Mucosa of rectum (tissue), 2 donors: ENCODE measurements at regions not wholly inside any gene's neighbourhood (a gene's known extent, or its start where the extent isn't known, plus 50 kb on each side); places are given as distances from the start of the nearest gene placed in this dataset.

Source experiments
- H3K27ac ChIP-seq, 2 donors: one replicate each; pipeline ENCODE4 v1.7.0; 2013; ENCODE audit warnings: inconsistent platforms in 2 of 2, low read depth in 2 of 2, low read length in 2 of 2
- H3K27me3 ChIP-seq, 2 donors: one replicate each; pipeline ENCODE4 v1.7.0; 2013; ENCODE audit warnings: low read length in 2 of 2; ENCODE audit not compliant: control insufficient read depth in 2 of 2, insufficient read depth in 2 of 2
- H3K36me3 ChIP-seq, 2 donors: one replicate each; pipeline ENCODE4 v1.7.0; 2013; ENCODE audit warnings: low read length in 2 of 2; ENCODE audit not compliant: control insufficient read depth in 2 of 2, insufficient read depth in 2 of 2
- H3K4me1 ChIP-seq, 2 donors: one replicate each; pipeline ENCODE4 v1.7.0; 2013; ENCODE audit warnings: low read length in 2 of 2, mild to moderate bottlenecking in 1 of 2; ENCODE audit not compliant: control insufficient read depth in 2 of 2, insufficient read depth in 2 of 2
- H3K4me3 ChIP-seq, 2 donors: one replicate each; pipeline ENCODE4 v1.7.0; 2013; ENCODE audit warnings: low read length in 2 of 2
- H3K9ac ChIP-seq, 2 donors: one replicate each; pipeline ENCODE4 v1.7.0; 2013; ENCODE audit warnings: low read length in 2 of 2, low read depth in 1 of 2, mild to moderate bottlenecking in 1 of 2
- H3K9me3 ChIP-seq, 2 donors: one replicate each; pipeline ENCODE4 v1.7.0; 2013; ENCODE audit warnings: low read length in 2 of 2; ENCODE audit not compliant: control insufficient read depth in 2 of 2
- donor health status: healthy.
- donor health status: Normal muscosa, but diverticular disease.

DNA sequence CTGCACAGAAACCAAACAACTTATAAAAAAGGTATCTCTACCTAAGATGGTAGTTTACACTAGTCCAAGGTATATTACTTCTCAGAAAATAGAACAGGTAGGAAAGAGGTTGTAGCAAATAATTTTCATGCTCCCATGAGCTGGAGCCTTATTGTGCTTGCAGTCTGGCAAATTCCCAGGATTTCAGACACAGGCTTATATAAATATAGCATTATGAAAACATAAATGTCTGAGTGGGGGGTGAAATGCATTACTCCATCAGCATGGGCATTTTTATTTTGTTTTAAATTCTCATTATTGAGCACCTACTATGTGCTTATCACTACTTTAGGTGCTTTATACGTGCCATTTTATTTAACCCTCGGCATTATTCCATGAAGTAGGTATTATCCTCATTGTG, 83.0 kb upstream of the PHYHIPL start:
- no peak overlapping the region for H3K4me3 ChIP-seq
- H3K9me3 ChIP-seq: no peaks in the 10 kb centered on the region
- no peak overlapping the region for H3K9ac ChIP-seq
- no peak overlapping the region for H3K27ac ChIP-seq
- no peaks in the 10 kb centered on the region for H3K4me1 ChIP-seq
- no peaks in the 10 kb centered on the region for H3K27me3 ChIP-seq
- H3K36me3 ChIP-seq: no peaks in the 10 kb centered on the region

DNA sequence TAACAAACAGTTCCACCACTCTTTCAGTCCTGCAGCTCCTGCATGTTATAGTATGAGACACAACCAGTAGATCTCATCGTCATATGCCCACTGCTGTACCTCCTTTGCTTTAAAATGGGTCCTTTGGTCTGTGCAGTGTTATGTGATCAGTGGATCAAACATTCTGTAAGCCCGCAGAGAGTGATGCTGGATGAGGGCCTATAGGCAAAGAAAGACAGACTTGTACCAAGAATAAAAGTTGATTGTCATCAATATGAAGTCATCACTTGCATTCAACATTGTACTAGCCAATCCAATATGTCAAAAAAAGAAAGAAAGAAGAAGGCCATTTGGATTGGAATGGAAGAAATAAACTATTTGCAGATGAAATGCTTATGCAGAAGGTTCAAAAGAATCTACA, 79.8 kb upstream of the PHYHIPL start:
- no peaks in the 10 kb centered on the region for H3K27me3 ChIP-seq
- H3K4me3 ChIP-seq: no peak overlapping the region
- H3K27ac ChIP-seq: no peak overlapping the region
- H3K4me1 ChIP-seq: no peaks in the 10 kb centered on the region
- no peak overlapping the region for H3K9ac ChIP-seq
- no peaks in the 10 kb centered on the region for H3K9me3 ChIP-seq
- H3K36me3 ChIP-seq: no peaks in the 10 kb centered on the region

DNA sequence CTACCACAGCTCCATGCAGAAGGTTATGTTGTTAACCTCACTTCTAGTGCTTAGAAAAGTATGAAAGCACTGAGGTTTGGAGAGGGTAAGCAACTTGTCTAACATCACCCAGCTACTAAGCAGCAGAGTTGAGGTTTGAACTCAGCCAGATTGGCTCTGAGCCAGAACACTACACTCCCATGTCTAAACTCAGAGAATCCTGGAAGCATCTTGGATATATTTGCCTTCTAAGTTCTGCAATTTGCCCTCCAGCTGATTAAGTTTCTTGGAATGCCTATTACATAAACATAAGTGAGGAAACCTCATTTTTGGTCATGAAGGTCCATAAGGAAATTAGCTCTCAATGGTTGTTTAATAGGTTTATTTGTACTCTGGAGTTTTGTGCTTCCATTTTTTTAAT, 78.1 kb upstream of the PHYHIPL start:
- Histone ChIP-seq H3K4me3 (no peak overlapping the region), H3K4me1 (no peaks in the 10 kb centered on the region)

DNA sequence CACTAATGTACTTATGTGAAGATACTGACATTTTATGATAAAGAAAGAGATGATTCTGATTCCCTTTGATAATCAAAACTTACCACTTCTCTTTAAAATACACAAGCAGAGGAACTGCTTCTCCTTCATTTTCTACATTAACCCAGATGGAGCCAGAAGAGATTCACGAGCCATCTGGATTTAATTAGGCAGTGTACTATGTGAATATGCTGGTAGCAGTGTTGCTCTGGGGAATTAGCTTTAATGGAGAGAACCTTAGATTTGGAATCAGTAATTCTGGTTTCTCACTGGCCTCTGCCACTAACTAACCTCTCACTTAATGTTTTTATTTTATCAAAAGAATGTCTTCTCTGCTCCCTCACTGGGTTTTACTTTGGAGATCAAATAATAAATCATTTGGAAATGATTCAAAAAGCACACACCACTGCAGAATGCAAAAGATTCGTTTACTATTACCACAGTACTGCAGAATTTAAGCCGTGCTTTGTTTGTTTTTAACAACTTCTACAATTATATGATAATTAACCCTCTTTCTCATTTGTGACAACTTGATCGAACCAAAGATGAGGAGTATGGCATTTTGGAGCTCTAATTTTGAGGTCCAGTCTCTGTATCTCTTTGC, 77.5 kb upstream of the PHYHIPL start:
- Histone ChIP-seq H3K27ac (no peak overlapping the region), H3K36me3 (no peaks in the 10 kb centered on the region), H3K4me1 (no peaks in the 10 kb centered on the region), H3K9me3 (no peaks in the 10 kb centered on the region), H3K4me3 (no peak overlapping the region), H3K27me3 (no peaks in the 10 kb centered on the region), H3K9ac (no peak overlapping the region)

More for the DNA sequence above, 78.1 kb upstream of the PHYHIPL start:
- Histone ChIP-seq H3K36me3 (no peaks in the 10 kb centered on the region), H3K27ac (no peak overlapping the region), H3K9ac (no peak overlapping the region), H3K9me3 (no peaks in the 10 kb centered on the region), H3K27me3 (no peaks in the 10 kb centered on the region)

DNA sequence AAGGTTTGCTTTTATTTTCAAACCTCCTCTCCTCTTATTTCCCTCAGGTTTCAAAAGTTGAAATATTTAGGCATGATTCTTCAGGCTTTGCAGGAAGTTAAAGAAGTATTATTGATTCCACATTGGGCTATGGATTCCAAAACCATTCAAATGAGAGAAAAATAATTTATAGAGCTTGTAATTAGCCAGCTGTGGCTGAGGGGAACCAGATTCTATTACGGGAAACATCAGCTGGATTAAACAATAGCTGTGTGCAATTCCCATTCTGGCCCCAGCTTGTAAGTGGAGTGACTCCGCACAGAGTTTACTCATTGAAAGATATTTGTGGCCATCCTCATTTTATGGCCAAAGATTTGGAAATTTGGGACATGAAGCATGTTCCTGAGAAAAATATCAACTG, 77.0 kb upstream of the PHYHIPL start:
- Histone ChIP-seq H3K4me1 (no peaks in the 10 kb centered on the region), H3K4me3 (no peak overlapping the region), H3K27me3 (no peaks in the 10 kb centered on the region), H3K9me3 (no peaks in the 10 kb centered on the region), H3K27ac (no peak overlapping the region), H3K9ac (no peak overlapping the region), H3K36me3 (no peaks in the 10 kb centered on the region)

DNA sequence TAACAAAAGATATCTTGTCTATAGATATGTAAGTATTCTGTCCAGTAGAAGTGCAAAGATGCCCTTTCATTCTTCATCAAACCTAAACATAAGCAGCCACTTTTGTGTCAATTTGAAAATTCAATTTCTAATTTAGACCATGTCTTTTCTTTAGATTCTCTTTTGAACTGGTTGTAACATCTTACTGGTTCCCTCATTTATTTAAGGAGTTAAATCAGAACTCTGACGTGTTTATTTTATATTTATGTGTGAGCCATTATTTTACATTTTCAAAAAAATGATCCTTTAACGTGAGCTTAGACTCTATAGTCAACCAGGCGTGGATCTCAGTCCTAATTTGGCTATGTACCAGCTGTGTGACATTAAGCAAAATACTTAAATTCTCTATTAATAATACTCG, 74.0 kb upstream of the PHYHIPL start:
- Histone ChIP-seq H3K4me3 (no peak overlapping the region), H3K27me3 (no peaks in the 10 kb centered on the region), H3K4me1 (no peaks in the 10 kb centered on the region), H3K36me3 (no peaks in the 10 kb centered on the region), H3K9ac (no peak overlapping the region), H3K9me3 (no peaks in the 10 kb centered on the region), H3K27ac (no peak overlapping the region)

DNA sequence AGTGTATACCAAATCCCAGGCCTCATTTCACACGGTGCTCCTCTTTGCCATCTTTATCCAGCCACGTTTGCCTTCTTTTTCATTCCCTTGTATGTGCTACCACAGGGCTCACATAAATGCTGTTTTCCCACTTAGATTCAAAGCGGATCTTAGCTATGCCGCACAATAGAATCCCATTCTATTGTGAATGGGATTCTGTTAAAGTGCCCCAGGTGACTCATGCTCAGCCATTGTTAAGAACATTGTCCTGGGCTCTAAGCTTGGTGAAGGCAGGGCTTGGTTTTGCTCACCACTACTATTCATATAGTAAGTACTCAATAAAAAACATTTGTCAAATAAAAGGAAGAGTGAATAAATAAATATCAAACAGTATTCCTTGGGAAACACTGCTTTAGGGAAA, 72.3 kb upstream of the PHYHIPL start:
- no peaks in the 10 kb centered on the region for H3K36me3 ChIP-seq
- no peaks in the 10 kb centered on the region for H3K4me1 ChIP-seq
- H3K27me3 ChIP-seq: no peaks in the 10 kb centered on the region
- H3K9me3 ChIP-seq: no peaks in the 10 kb centered on the region
- H3K4me3 ChIP-seq: no peak overlapping the region
- no peak overlapping the region for H3K9ac ChIP-seq
- no peak overlapping the region for H3K27ac ChIP-seq

DNA sequence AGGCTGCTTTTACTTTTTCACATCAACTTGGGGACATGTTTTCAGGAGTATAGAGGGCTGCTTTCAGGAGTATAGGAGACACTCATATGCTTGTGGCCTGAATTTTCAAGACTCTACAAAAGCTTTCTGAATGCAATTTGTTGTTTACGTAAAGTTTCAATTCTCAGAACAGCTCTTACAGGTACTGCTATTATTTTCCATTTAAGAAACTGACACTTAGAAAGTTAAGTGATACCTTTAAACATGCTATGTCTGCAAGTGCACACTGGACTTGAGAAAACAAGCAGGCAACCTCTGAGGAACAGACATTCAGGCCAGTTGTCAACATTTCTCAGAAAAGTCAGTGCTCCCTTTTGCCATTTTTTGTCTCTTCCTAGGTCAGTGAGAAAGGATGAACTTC, 70.0 kb upstream of the PHYHIPL start:
- H3K27ac ChIP-seq: no peak overlapping the region
- no peaks in the 10 kb centered on the region for H3K4me1 ChIP-seq
- H3K27me3 ChIP-seq: no peaks in the 10 kb centered on the region
- no peak overlapping the region for H3K4me3 ChIP-seq
- no peaks in the 10 kb centered on the region for H3K36me3 ChIP-seq
- no peak overlapping the region for H3K9ac ChIP-seq
- H3K9me3 ChIP-seq: no peaks in the 10 kb centered on the region

DNA sequence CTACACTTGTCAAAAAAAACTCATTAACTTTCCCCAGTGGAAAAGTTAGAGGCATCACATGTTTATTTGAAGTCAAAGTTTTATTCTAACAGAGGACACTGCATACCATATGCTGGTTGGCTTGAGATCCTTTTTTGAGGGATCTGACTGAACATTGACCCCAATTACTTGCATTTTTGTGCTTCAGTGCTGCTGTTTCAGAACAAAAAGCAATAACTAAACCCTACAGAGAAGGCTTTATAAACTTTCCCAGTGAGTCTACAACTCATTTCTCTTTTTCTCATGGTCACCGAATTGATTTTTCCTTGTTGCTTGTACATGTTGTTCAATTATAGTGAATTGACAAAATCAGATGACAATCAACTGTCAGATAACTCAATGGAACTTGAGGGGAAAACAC, 69.3 kb upstream of the PHYHIPL start:
- Histone ChIP-seq H3K4me3 (no peak overlapping the region), H3K27me3 (no peaks in the 10 kb centered on the region), H3K4me1 (no peaks in the 10 kb centered on the region), H3K9ac (no peak overlapping the region), H3K36me3 (no peaks in the 10 kb centered on the region), H3K27ac (no peak overlapping the region), H3K9me3 (no peaks in the 10 kb centered on the region)

DNA sequence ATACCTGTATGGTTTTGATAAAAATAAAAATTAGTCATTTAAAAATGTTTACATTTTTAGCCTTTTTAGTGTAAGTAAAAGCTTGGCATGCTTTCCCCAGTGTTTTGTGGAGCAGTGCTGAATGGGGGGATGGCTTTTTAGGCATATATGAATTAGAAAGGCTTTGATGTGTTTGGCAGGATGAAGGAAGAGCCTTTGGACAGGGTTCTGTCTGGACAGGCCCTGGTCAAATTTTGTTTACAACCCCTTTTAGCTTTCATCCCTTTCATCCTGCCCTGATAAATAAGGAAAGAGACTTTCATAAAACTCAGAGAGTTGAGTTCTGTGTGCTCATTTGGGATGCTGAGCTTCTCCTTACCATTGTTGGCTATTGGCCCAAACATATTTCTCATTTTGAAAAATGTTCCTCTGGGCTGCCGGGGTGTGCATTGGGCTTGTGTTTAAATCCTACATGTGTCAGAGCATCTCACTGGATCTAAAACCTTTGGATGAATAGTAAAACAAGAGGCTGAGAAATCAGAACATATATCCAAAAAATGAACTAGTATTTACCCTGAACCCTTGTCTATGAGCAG, 68.1 kb upstream of the PHYHIPL start:
- H3K4me1 ChIP-seq: no peaks in the 10 kb centered on the region
- H3K36me3 ChIP-seq: no peaks in the 10 kb centered on the region
- H3K9ac ChIP-seq: no peak overlapping the region
- no peak overlapping the region for H3K4me3 ChIP-seq
- H3K27me3 ChIP-seq: no peaks in the 10 kb centered on the region
- H3K9me3 ChIP-seq: no peaks in the 10 kb centered on the region
- no peak overlapping the region for H3K27ac ChIP-seq

DNA sequence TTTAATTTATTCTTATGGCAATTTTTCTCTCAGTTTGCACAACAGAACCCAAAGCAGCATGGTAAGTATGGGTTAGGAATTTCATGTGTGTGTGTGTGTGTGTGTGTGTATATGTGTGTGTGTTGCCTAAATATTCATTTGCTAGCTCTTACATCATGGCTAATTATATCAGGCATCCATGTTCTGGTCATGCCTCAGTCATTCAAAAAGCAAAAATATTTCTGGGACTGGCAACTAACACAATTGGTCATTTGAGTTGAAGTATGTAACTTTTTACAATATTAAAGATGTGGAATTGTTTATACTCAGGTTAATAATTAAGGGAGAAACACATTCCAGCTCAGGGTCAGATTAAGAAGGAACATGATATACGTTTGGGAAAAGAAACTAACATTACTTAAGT, 67.6 kb upstream of the PHYHIPL start:
- no peaks in the 10 kb centered on the region for H3K27me3 ChIP-seq
- H3K9ac ChIP-seq: no peak overlapping the region
- H3K9me3 ChIP-seq: no peaks in the 10 kb centered on the region
- no peak overlapping the region for H3K27ac ChIP-seq
- H3K36me3 ChIP-seq: no peaks in the 10 kb centered on the region
- H3K4me3 ChIP-seq: no peak overlapping the region
- H3K4me1 ChIP-seq: no peaks in the 10 kb centered on the region
